ENCODE measurements at regions not wholly inside any gene's neighbourhood (a gene's known extent, or its start where the extent isn't known, plus 50 kb on each side); places are given as distances from the start of the nearest gene placed in this dataset.
"Not testable (repeated sequence)": the region's sequence is repeated elsewhere in the genome, so short reads cannot be mapped to it uniquely, and the experiment has no call there.

GRCh38 chr15:20248434-20248833 lies 293.2 kb downstream of the GOLGA6L6 start:
- TF ChIP-seq, protein P1, sequence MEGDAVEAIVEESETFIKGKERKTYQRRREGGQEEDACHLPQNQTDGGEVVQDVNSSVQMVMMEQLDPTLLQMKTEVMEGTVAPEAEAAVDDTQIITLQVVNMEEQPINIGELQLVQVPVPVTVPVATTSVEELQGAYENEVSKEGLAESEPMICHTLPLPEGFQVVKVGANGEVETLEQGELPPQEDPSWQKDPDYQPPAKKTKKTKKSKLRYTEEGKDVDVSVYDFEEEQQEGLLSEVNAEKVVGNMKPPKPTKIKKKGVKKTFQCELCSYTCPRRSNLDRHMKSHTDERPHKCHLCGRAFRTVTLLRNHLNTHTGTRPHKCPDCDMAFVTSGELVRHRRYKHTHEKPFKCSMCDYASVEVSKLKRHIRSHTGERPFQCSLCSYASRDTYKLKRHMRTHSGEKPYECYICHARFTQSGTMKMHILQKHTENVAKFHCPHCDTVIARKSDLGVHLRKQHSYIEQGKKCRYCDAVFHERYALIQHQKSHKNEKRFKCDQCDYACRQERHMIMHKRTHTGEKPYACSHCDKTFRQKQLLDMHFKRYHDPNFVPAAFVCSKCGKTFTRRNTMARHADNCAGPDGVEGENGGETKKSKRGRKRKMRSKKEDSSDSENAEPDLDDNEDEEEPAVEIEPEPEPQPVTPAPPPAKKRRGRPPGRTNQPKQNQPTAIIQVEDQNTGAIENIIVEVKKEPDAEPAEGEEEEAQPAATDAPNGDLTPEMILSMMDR (IDR thresholded peaks at IDR 0.05), result not testable (repeated sequence)
- not testable (repeated sequence) for TF ChIP-seq ZFX (IDR thresholded peaks at IDR 0.05; ENCODE audit: borderline replicate concordance)

Measured in 22Rv1 (cell line).